Ovary (tissue), 7 donors: ENCODE measurements at regions not wholly inside any gene's neighbourhood (a gene's known extent, or its start where the extent isn't known, plus 50 kb on each side); places are given as distances from the start of the nearest gene placed in this dataset.

Experiments
- DNase-seq, 5 donors: peaks; one replicate each; pipeline ENCODE4 v3.0.0-alpha.2; 2019 to 2020
- H3K27ac ChIP-seq, 2 donors: fragments of 200-600 bp; one replicate each; pipeline versions ENCODE4 v1.5.1 to v1.8.0; 2019 to 2022
- H3K27me3 ChIP-seq: fragments of 200-600 bp; one replicate; pipeline ENCODE4 v1.8.0; 2022
- H3K36me3 ChIP-seq: fragments of 200-600 bp; sonication (generic); one replicate; pipeline ENCODE4 v1.5.1; 2019
- H3K4me1 ChIP-seq: one replicate; pipeline ENCODE4 v1.8.1; 2013; ENCODE audit warnings: mild to moderate bottlenecking, moderate library complexity; ENCODE audit not compliant: insufficient read depth
- H3K4me3 ChIP-seq: fragments of 200-600 bp; sonication (generic); one replicate; pipeline ENCODE4 v1.5.1; 2017
- H3K9me3 ChIP-seq, 2 donors: fragments of 200-600 bp in 1 of 2; sonication (generic) in 1 of 2; one replicate each; pipeline versions ENCODE4 v1.5.1 to v1.8.1; 2013 to 2019; ENCODE audit warnings: mild to moderate bottlenecking in 1 of 2, moderate library complexity in 1 of 2
- CTCF ChIP-seq, 3 donors: fragments of 450-650 bp in 2 of 3; fragments of 200-600 bp in 1 of 3; IDR thresholded peaks; one replicate each; pipeline versions ENCODE4 v1.5.1 to v1.8.0; 2016 to 2022; ENCODE audit warnings: antibody characterized with exemption in 3 of 3, mild to moderate bottlenecking in 1 of 3
- EP300 ChIP-seq: sonication (generic); formaldehyde crosslinking; IDR thresholded peaks from one replicate; pipeline ENCODE4 v1.6.1; 2017; ENCODE audit warnings: antibody characterized with exemption
- POLR2A ChIP-seq: fragments of 450-650 bp; IDR thresholded peaks from one replicate; pipeline ENCODE4 v1.6.1; 2017; ENCODE audit warnings: antibody characterized with exemption, mild to moderate bottlenecking, moderate library complexity
- WGBS, 3 donors: extraction: QIAGEN DNeasy Blood & Tissue Kit in 1 of 3; methylation state at CpG; one replicate each; pipeline versions ENCODE4 v1.1.5 to v1.1.7; 2013 to 2017; 5-methylcytosine and 5-hydroxymethylcytosine counted together
- intact Hi-C, 4 donors: fragments of 100-400 bp; cut with DNase I; formaldehyde crosslinking; loops; one replicate each; pipeline versions ENCODE4 v1.11.0 to v1.15.1; 2022 to 2023
- donor health status: DM: no; HTN: no; CAD: no; lungs with moderate emphysema.
- donor health status: DM: no; HTN: no; CAD: no.
- donor health status: Bipolar disorder and iron deficiency.
- donor health status: DM: no; HTN: no; CAD: no.
- donor health status: DM: yes; HTN: yes; CAD: no.

DNA sequence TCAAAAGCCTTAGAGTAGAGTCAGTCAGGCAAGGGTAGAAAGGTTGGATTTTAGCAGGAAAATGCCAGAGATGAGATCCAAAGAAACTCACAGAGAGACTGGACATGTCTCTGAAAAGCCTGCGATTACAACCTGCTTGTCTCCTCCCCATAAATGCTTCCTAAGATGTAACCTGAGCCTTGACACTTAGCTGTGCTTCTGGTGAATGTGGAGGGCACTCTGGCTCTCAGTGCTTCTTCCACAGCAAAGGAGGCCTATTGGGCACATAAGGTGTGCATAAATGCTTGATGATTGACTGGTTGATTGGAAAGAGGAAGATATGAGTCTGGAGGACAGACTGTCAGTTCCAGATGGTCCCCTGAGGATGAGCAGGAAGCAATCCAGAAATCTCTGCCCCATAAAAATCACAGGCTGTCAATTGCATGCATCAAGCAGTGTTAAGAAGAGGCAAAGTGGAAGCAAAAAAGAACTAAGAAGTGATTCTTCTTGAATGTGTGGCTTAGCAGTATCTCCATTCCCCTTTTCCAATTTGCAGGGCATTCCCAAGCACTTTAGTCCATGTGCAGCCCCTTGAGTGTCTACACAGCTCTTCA is 236.2 kb upstream of the RRP15 start:
- H3K9me3 ChIP-seq, result no peaks in the 10 kb centered on the region
- DNase-seq, result no peak
- H3K4me1 ChIP-seq, result no peaks in the 10 kb centered on the region
- no peak for TF ChIP-seq CTCF (IDR thresholded peaks at IDR 0.05)
- no peak for TF ChIP-seq EP300
- no peak for TF ChIP-seq POLR2A
- 13 to 23% (median 22%) methylated on average over 1 of the region's 1 CpG for WGBS, 3 donors
- no peak overlapping the region for H3K4me3 ChIP-seq
- no peaks in the 10 kb centered on the region for H3K27me3 ChIP-seq
- intact Hi-C loops, result no loop called here
- H3K36me3 ChIP-seq, result no peaks in the 10 kb centered on the region
- no peak overlapping the region for H3K27ac ChIP-seq

- Histone ChIP-seq H3K27ac (no peak overlapping the region), H3K9me3 (no peaks in the 10 kb centered on the region), H3K36me3 (no peaks in the 10 kb centered on the region), H3K4me3 (no peak overlapping the region), H3K4me1 (no peaks in the 10 kb centered on the region), H3K27me3 (no peaks in the 10 kb centered on the region)
- DNase-seq, result no peak
- intact Hi-C loops, result no loop called here
- 5 to 11% (median 9%) methylated on average over 9 of the region's 9 CpGs for WGBS, 3 donors
- no peak for TF ChIP-seq CTCF (IDR thresholded peaks at IDR 0.05)
These were observed 235.5 kb upstream of the RRP15 start for GRCh38 chr1:218049641-218050040.

- intact Hi-C loops, result no loop called here
- DNase-seq, result no peak
- TF ChIP-seq CTCF (IDR thresholded peaks at IDR 0.05), result no peak
- no peak for TF ChIP-seq EP300
- no peak for TF ChIP-seq POLR2A
- Histone ChIP-seq H3K4me3 (no peak overlapping the region), H3K9me3 (no peaks in the 10 kb centered on the region), H3K36me3 (no peaks in the 10 kb centered on the region), H3K4me1 (no peaks in the 10 kb centered on the region), H3K27ac (no peak overlapping the region), H3K27me3 (no peaks in the 10 kb centered on the region)
- 65 to 81% (median 68%) methylated on average over 2 of the region's 2 CpGs for WGBS, 3 donors
These were observed 226.4 kb upstream of the RRP15 start for GRCh38 chr1:218058730-218059129.

DNA sequence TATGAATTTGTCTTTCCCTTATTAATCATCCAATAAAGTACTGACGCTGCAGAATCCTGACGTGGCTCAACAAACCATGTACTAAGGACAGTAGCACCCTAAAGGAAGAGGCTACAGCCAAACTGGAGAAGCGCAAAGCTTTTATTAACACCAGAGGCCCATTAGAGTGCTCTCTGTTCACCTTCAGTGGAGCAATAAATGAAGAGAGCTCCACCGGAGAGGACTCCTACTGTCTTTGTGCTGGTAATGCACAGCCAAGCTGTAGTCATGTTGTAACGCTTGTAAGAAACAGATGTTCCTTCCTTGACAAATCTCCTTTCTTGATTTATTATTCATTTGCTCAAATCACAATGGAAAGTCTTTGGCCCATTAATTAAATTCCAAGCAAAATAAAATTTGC is 220.7 kb upstream of the RRP15 start:
- WGBS, 3 donors, result 57 to 66% (median 62%) methylated on average over 5 of the region's 5 CpGs
- Histone ChIP-seq H3K4me1 (no peaks in the 10 kb centered on the region), H3K36me3 (no peaks in the 10 kb centered on the region), H3K27me3 (no peaks in the 10 kb centered on the region), H3K27ac (no peak overlapping the region), H3K4me3 (no peak overlapping the region), H3K9me3 (no peaks in the 10 kb centered on the region)
- intact Hi-C loops, result no loop called here
- no peak for TF ChIP-seq CTCF (IDR thresholded peaks at IDR 0.05)
- DNase-seq, result no peak

GRCh38 chr1:218066332-218066731 is 218.8 kb upstream of the RRP15 start:
- Histone ChIP-seq H3K27me3 (no peaks in the 10 kb centered on the region), H3K27ac (no peak overlapping the region), H3K9me3 (no peaks in the 10 kb centered on the region), H3K4me3 (no peak overlapping the region), H3K4me1 (no peaks in the 10 kb centered on the region), H3K36me3 (no peaks in the 10 kb centered on the region)
- WGBS, 3 donors, result 63 to 75% (median 65%) methylated on average over 3 of the region's 3 CpGs
- TF ChIP-seq EP300 (no peak), CTCF (IDR thresholded peaks at IDR 0.05) (no peak), POLR2A (no peak)
- intact Hi-C loops, result no loop called here
- no peak for DNase-seq
